Activated naive CD8-positive, alpha-beta T cell treated with anti-CD3 and anti-CD28 coated beads for 36 hours (primary cell): ENCODE measurements at regions not wholly inside any gene's neighbourhood (a gene's known extent, or its start where the extent isn't known, plus 50 kb on each side); places are given as distances from the start of the nearest gene placed in this dataset.
"Not testable (repeated sequence)": the region's sequence is repeated elsewhere in the genome, so short reads cannot be mapped to it uniquely, and the experiment has no call there.

Experiments
- DNase-seq: peaks from one replicate; pipeline ENCODE4 v3.0.0; 2021
- H3K27ac Mint-ChIP-seq: one replicate; pipeline ENCODE4 v1.8.0; 2022; ENCODE audit warnings: mild to moderate bottlenecking, moderate library complexity, mixed read lengths
- H3K27me3 Mint-ChIP-seq: one replicate; pipeline ENCODE4 v1.8.0; 2022; ENCODE audit warnings: mild to moderate bottlenecking, mixed read lengths
- H3K36me3 Mint-ChIP-seq: one replicate; pipeline ENCODE4 v1.8.0; 2021; ENCODE audit warnings: mild to moderate bottlenecking, mixed read lengths
- H3K4me1 Mint-ChIP-seq: one replicate; pipeline ENCODE4 v1.8.0; 2021; ENCODE audit warnings: mixed read lengths
- H3K4me3 Mint-ChIP-seq: one replicate; pipeline ENCODE4 v1.8.0; 2022; ENCODE audit warnings: mild to moderate bottlenecking, moderate library complexity, mixed read lengths
- H3K9me3 Mint-ChIP-seq: one replicate; pipeline ENCODE4 v1.8.0; 2022; ENCODE audit warnings: mixed read lengths

DNA sequence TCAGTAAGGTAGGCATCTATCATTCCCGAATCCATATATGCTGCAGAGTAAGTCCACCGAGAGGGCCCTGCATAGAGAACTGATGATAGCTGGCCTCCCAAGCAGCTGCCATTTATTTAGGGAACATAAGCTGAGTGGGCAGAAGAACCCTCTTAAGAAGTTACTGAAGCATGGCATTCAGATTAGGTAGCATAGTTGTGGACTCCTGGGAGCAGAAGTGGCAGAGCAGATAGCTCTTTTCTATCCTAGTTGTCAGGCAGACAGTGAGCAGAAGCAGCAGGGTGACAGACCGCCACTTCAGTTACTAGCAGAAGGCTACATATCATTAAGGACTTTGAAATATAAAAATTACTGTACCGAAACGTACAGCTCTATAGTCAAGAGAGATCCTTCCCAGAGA is 454.7 kb downstream of the PPP4R3C start:
- no peaks in the 10 kb centered on the region for H3K27me3 Mint-ChIP-seq
- no peak overlapping the region for H3K4me3 Mint-ChIP-seq
- H3K27ac Mint-ChIP-seq: no peak overlapping the region
- H3K9me3 Mint-ChIP-seq: no peaks in the 10 kb centered on the region
- no peak for DNase-seq
- no peaks in the 10 kb centered on the region for H3K36me3 Mint-ChIP-seq
- H3K4me1 Mint-ChIP-seq: no peaks in the 10 kb centered on the region

GRCh38 chrX:26999634-27000033 is 463.5 kb downstream of the PPP4R3C start:
- Mint-ChIP-seq H3K4me3 (no peak overlapping the region), H3K27me3 (no peaks in the 10 kb centered on the region), H3K36me3 (no peaks in the 10 kb centered on the region), H3K9me3 (no peaks in the 10 kb centered on the region), H3K4me1 (no peaks in the 10 kb centered on the region), H3K27ac (no peak overlapping the region)
- no peak for DNase-seq

DNA sequence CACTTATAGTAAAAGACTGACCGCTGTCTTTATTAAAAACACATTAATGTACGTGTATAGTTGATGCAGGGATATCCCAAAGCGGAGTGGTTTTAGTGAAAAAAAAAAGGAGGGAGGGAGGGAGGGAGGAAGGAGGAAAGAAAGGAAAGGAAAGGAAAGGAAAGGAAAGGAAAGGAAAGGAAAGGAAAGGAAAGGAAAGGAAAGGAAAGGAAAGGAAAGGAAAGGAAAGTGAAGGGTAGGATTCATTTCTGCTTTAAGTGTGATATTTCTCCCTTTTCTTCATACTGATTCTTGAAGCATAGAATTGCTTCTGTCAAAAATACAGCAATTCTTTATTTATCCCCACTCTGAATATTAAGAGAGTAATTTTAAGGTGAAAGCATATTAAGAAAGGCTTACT is 504.9 kb downstream of the PPP4R3C start:
- no peaks in the 10 kb centered on the region for H3K27me3 Mint-ChIP-seq
- H3K27ac Mint-ChIP-seq: no peak overlapping the region
- H3K36me3 Mint-ChIP-seq: no peaks in the 10 kb centered on the region
- H3K4me1 Mint-ChIP-seq: no peaks in the 10 kb centered on the region
- no peak for DNase-seq
- H3K4me3 Mint-ChIP-seq: no peak overlapping the region
- H3K9me3 Mint-ChIP-seq: no peaks in the 10 kb centered on the region

DNA sequence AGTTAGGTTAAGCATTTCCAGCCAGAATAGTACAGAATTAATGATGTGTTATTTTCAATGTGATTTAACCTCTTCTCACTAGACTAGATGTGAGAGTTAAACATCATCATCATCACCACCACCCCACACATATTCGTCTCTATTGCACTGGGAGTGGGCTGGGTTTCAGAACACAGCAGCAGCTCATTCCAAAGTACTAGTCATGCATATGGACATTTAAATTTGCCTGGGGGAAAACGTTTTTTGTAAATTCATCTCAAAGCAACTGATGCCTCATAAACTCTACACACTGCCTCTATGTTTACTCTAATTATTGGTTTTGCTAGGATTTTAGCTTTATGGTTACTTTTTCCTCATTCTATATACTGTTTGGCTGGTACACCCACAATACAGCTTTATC is 509.1 kb downstream of the PPP4R3C start:
- H3K27ac Mint-ChIP-seq: no peak overlapping the region
- H3K4me3 Mint-ChIP-seq: no peak overlapping the region
- no peak for DNase-seq
- H3K9me3 Mint-ChIP-seq: no peaks in the 10 kb centered on the region
- H3K27me3 Mint-ChIP-seq: no peaks in the 10 kb centered on the region
- no peaks in the 10 kb centered on the region for H3K4me1 Mint-ChIP-seq
- H3K36me3 Mint-ChIP-seq: no peaks in the 10 kb centered on the region

GRCh38 chrX:26952213-26952612 is 510.9 kb downstream of the PPP4R3C start:
- no peaks in the 10 kb centered on the region for H3K27me3 Mint-ChIP-seq
- no peak overlapping the region for H3K4me3 Mint-ChIP-seq
- H3K4me1 Mint-ChIP-seq: no peaks in the 10 kb centered on the region
- no peak overlapping the region for H3K27ac Mint-ChIP-seq
- DNase-seq: no peak
- no peaks in the 10 kb centered on the region for H3K36me3 Mint-ChIP-seq
- H3K9me3 Mint-ChIP-seq: no peaks in the 10 kb centered on the region

DNA sequence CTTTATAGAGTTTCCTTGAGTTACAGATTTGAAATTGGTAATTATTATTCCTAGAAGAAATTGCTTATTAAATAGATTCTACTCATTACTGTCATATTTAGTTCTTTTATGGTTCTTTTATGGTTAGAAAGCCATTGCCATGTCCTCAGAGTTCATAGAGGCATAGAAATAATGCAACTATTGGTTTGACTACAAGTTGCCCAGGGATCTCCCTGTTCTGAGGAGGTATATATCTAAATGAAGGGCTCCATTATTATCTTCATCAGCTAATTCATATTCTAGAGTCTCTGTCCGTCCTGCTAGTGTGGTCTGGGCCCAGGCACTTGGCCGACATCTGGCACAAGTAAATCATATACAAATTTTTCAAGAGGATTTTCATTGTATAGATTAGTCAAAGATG is 535.7 kb downstream of the PPP4R3C start:
- H3K27ac Mint-ChIP-seq: no peak overlapping the region
- no peak overlapping the region for H3K4me3 Mint-ChIP-seq
- DNase-seq: no peak
- H3K36me3 Mint-ChIP-seq: no peaks in the 10 kb centered on the region
- no peaks in the 10 kb centered on the region for H3K4me1 Mint-ChIP-seq
- no peaks in the 10 kb centered on the region for H3K27me3 Mint-ChIP-seq
- peaks cover 1% of the 10 kb centered on the region for H3K9me3 Mint-ChIP-seq

GRCh38 chrX:26925088-26925487 is 538.1 kb downstream of the PPP4R3C start:
- H3K9me3 Mint-ChIP-seq: no peaks in the 10 kb centered on the region
- H3K27ac Mint-ChIP-seq: no peak overlapping the region
- H3K4me3 Mint-ChIP-seq: no peak overlapping the region
- no peaks in the 10 kb centered on the region for H3K36me3 Mint-ChIP-seq
- H3K27me3 Mint-ChIP-seq: no peaks in the 10 kb centered on the region
- no peaks in the 10 kb centered on the region for H3K4me1 Mint-ChIP-seq
- DNase-seq: no peak

DNA sequence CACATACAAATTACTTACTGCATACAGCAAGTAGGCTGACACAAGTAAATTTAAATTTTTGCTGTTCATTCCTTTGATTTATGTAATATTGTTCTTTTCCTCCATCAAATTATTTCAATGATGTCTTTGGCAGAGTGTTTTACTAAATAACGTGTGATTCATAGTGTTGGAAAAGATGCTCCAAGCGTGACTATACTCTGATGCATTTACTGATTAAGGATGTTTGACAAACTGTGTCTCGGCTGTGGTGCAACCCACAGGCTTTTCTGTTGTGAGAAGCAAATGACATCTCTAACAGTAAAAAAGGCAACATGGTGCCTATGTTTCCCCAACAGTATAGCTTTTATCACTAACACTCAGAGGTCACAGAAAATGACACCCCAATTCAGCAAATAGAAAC is 540.9 kb downstream of the PPP4R3C start:
- Mint-ChIP-seq H3K36me3 (no peaks in the 10 kb centered on the region), H3K27me3 (no peaks in the 10 kb centered on the region), H3K27ac (no peak overlapping the region), H3K4me3 (no peak overlapping the region), H3K9me3 (no peaks in the 10 kb centered on the region), H3K4me1 (no peaks in the 10 kb centered on the region)
- DNase-seq: no peak

- Mint-ChIP-seq H3K4me1 (no peaks in the 10 kb centered on the region), H3K9me3 (no peaks in the 10 kb centered on the region), H3K27me3 (no peaks in the 10 kb centered on the region), H3K36me3 (no peaks in the 10 kb centered on the region), H3K27ac (no peak overlapping the region), H3K4me3 (no peak overlapping the region)
- DNase-seq: no peak
Measured at GRCh38 chrX:26918631-26919030, 544.5 kb downstream of the PPP4R3C start.

- Mint-ChIP-seq H3K36me3 (no peaks in the 10 kb centered on the region), H3K27me3 (no peaks in the 10 kb centered on the region), H3K4me1 (no peaks in the 10 kb centered on the region), H3K9me3 (no peaks in the 10 kb centered on the region), H3K4me3 (no peak overlapping the region), H3K27ac (no peak overlapping the region)
- no peak for DNase-seq
Measured at GRCh38 chrX:26916991-26917390, 546.1 kb downstream of the PPP4R3C start.

GRCh38 chrX:26915064-26915463 is 548.1 kb downstream of the PPP4R3C start:
- no peak for DNase-seq
- H3K4me1 Mint-ChIP-seq: no peaks in the 10 kb centered on the region
- H3K27me3 Mint-ChIP-seq: no peaks in the 10 kb centered on the region
- H3K9me3 Mint-ChIP-seq: no peaks in the 10 kb centered on the region
- H3K4me3 Mint-ChIP-seq: no peak overlapping the region
- no peak overlapping the region for H3K27ac Mint-ChIP-seq
- H3K36me3 Mint-ChIP-seq: no peaks in the 10 kb centered on the region

GRCh38 chrX:26914232-26914631 is 548.9 kb downstream of the PPP4R3C start:
- Mint-ChIP-seq H3K27ac (no peak overlapping the region), H3K27me3 (no peaks in the 10 kb centered on the region), H3K4me1 (no peaks in the 10 kb centered on the region), H3K9me3 (no peaks in the 10 kb centered on the region), H3K4me3 (no peak overlapping the region), H3K36me3 (no peaks in the 10 kb centered on the region)
- no peak for DNase-seq

DNA sequence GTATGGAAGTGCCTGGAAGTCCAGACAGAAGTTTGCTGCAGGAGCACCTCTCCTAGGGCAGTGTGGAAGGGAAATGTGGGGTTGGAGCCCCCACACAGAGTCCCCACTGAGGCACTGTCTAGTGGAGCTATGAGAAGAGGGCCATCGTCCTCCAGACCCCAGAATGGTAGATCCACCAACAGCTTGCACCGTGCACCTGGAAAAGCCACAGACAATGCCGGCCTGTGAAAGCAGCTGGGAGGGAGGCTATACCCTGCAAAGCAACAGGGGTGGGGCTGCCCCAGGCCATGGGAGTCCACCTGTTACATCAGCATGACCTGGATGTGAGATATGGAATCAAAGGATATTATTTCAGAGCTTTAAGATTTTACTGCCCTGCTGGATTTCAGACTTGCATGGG is 551.4 kb downstream of the PPP4R3C start:
- H3K27me3 Mint-ChIP-seq, H3K9me3 Mint-ChIP-seq, H3K36me3 Mint-ChIP-seq, H3K4me1 Mint-ChIP-seq, H3K4me3 Mint-ChIP-seq, DNase-seq, H3K27ac Mint-ChIP-seq: not testable (repeated sequence)

DNA sequence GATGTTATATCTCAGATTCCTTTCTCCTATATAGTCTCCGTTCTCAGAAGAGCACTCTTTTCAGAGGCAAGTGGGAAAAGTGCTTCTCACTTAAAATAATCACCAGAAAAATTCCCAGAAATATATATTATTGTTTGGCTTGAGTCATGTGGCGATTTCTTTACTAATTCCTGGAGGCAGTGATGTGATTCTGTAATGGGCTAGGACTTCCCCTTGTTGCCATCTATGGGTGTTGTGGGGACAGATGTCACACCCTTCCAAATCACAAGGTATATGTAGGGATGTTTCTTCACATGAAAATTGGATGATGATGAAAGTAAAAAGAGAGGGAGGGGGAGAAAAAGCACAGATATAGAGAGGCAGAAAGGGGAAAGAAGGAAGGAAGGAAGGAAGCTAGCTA is 553.4 kb downstream of the PPP4R3C start:
- no peak overlapping the region for H3K27ac Mint-ChIP-seq
- H3K9me3 Mint-ChIP-seq: no peaks in the 10 kb centered on the region
- no peaks in the 10 kb centered on the region for H3K36me3 Mint-ChIP-seq
- H3K4me3 Mint-ChIP-seq: no peak overlapping the region
- no peaks in the 10 kb centered on the region for H3K4me1 Mint-ChIP-seq
- no peak for DNase-seq
- no peaks in the 10 kb centered on the region for H3K27me3 Mint-ChIP-seq

DNA sequence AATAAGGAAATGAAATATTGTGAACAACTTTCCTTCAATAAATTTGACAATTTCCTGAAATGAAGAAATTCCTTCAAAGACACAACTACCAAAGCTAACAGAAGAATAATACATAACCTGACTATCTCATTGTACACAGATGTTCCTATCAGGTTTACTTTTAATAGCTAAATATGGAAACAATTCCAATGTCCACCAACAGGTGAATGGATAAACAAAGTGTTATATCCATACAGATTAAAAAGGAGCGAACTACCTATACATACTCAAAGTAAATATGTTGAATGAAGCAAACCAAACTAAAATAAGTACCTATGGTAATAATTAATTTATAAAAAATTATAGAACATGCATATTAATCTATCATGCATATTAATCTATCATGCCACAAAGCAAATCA is 554.9 kb downstream of the PPP4R3C start:
- no peak for DNase-seq
- Mint-ChIP-seq H3K9me3 (no peaks in the 10 kb centered on the region), H3K4me3 (no peak overlapping the region), H3K36me3 (no peaks in the 10 kb centered on the region), H3K27me3 (no peaks in the 10 kb centered on the region), H3K4me1 (no peaks in the 10 kb centered on the region), H3K27ac (no peak overlapping the region)

- no peaks in the 10 kb centered on the region for H3K36me3 Mint-ChIP-seq
Measured at GRCh38 chrX:26889574-26889973, 573.6 kb downstream of the PPP4R3C start.

DNA sequence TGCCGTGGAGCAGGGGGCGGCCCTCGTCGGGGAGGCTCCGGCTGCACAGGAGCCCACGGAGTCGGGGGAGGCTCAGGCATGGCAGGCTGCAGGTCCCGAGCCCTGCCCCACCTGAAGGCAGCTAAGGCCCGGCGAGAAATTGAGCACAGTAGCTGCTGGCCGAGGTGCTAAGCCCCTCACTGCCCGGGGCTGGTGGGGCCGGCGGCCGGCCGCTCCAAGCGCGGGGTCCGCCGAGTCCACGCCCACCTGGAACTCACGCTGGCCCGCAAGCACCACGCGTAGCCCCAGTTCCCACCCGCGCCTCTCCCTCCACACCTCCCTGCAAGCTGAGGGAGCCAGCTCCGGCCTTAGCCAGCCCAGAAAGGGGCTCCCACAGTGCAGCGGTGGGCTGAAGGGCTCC is 589.4 kb downstream of the PPP4R3C start:
- H3K9me3 Mint-ChIP-seq: no peaks in the 10 kb centered on the region
- DNase-seq: no peak
- H3K4me3 Mint-ChIP-seq: no peak overlapping the region
- no peaks in the 10 kb centered on the region for H3K36me3 Mint-ChIP-seq
- no peaks in the 10 kb centered on the region for H3K27me3 Mint-ChIP-seq
- H3K4me1 Mint-ChIP-seq: no peaks in the 10 kb centered on the region
- H3K27ac Mint-ChIP-seq: no peak overlapping the region

More at GRCh38 chrX:26889574-26889973, 573.6 kb downstream of the PPP4R3C start:
- DNase-seq: no peak
- peaks cover 6% of the 10 kb centered on the region for H3K9me3 Mint-ChIP-seq
- no peaks in the 10 kb centered on the region for H3K4me1 Mint-ChIP-seq
- H3K27me3 Mint-ChIP-seq: no peaks in the 10 kb centered on the region
- H3K4me3 Mint-ChIP-seq: no peak overlapping the region
- H3K27ac Mint-ChIP-seq: no peak overlapping the region
